Activated naive CD4-positive, alpha-beta T cell (primary cell): ENCODE measurements at regions not wholly inside any gene's neighbourhood (a gene's known extent, or its start where the extent isn't known, plus 50 kb on each side); places are given as distances from the start of the nearest gene placed in this dataset.

Source experiments
- DNase-seq, 4 experiments: peaks; one replicate each; lab custom pipeline; 2025; lab: John Stamatoyannopoulos, UW

- no peak for DNase-seq
These were observed 268.1 kb downstream of the DKK2 start for GRCh38 chr4:106767991-106768390.

- no peak for DNase-seq
These were observed 269.6 kb downstream of the DKK2 start for GRCh38 chr4:106766519-106766918.

DNA sequence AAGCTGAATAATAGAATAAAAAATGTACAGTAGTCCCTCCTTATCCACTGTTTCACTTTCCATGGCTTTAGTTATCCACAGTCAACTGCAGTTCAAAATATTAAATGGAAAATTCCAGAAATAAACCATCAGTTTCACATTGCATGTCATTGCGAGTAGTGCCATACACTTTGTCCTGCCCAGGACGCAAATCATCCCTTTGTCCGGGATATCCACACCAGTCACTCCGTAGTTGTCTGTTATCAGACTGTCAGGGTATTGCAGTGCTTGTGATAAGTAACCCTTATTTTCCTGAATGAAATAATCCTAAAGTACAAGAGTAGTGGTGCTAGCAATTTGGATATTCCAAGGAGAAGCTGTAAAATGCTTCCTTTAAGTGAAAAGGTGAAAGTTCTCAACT lies 271.3 kb downstream of the DKK2 start:
- DNase-seq = no peak

- no peak for DNase-seq
These were observed 273.3 kb downstream of the DKK2 start for GRCh38 chr4:106762666-106763443.

DNA sequence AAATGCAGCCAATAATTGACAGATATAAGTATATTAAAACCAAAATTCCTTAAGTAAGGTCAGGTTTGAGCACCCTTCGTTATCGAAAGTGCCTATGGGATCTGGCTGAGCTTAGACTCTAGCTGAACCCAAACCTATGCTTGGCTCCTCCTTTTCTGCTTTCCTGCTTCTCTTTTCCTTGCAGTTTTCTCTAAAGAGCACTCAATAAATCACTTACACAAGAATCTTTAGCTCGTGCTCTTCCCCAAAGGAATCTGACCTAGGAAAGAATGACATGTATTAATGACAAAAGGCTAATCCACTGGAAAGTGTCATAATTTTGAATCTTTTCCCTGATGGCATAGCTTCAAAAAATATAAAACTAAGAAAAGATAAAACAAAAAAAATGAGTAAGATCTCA lies 282.7 kb downstream of the DKK2 start:
- DNase-seq = no peak

GRCh38 chr4:106746451-106746850 lies 289.7 kb downstream of the DKK2 start:
- DNase-seq = no peak

DNA sequence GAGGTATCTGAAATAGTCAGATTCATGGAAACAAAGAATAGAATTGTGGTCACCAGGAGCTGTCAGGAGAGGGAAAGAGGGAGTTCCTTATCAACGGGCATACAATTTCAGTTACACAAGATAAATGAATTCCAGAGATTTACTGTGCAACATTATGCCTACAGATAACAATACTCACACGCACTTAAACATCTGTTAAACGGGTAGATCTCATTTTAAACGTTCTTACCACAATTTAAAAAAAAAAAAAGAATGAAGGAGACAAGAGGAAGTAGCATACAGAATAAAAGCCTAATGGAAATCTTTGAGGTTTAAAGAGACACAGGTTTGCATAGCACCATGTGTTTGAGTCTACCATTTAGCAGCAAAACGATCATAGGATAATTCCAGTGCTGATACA lies 298.0 kb downstream of the DKK2 start:
- no peak for DNase-seq

DNA sequence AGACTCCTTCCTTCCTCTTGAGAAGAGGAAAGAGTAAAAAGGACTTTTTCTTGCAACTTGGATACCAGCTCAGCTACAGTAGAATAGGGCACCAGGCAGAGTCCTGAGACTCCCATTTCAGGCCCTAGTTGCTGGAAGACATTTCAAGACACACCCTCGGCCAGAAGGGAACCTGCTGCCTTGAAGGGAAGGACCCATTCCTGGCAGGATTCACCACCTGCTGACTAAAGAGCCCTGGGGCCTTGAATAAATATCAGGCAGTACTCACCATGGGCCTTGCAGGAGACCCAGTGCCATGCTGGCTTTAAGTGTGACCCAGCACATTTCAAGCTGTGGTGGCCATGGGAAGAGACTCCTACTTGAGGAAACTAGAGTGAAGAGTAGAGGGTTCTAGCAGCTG lies 317.6 kb downstream of the DKK2 start:
- DNase-seq = no peak

DNA sequence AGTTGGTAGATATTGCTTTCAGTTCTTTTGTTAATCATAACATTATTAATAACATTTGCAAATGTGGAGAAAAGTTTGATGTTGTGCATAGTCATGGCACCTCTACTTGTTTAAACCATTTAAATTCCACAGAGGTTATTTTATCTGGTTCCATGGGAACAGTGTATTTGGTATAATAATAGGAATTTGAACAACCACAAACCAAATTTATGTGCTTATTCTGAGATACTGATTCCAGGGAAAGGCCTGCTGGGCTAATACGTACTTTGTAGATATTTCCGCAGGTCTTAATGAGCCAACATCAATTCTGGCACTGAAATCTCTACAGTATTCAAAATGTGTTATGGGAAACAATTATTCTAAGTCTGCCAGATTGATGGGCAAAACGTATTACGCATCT lies 319.0 kb downstream of the DKK2 start:
- DNase-seq = no peak

DNA sequence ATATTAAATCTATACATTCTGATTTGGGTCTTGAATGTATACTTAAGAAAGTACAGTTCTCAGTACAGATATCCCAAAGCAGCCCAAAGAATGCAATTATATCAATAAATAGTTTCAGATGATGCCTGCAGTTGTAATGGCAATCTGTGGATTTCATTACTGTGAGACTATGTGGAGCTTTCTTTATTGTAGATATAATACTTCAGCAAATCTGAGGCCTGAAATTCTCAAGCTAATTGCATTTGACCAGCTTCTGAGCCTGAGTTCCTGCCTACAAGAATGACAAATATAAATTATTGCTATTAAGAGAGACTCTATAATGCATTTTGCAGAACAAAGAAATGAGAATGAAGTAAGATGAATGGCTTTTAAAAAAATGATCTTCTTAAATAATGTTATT lies 320.3 kb downstream of the DKK2 start:
- DNase-seq = no peak

DNA sequence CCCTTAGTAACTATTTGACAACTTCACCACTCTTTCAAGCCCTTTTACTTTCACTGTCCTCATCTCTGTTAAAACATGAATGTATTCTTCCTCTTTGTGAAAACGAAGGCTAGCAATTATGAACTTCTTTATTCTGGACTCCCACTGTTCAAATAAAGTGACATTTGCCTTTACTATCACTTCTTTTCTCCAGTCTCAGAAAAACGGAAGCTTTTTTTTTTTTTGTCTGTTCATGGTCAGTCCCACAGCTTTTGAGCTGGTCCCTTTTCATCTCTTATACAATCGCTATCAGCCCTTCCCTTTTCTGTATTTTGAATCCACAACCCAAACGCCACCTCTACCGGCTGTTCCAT lies 327.7 kb downstream of the DKK2 start:
- no peak for DNase-seq

DNA sequence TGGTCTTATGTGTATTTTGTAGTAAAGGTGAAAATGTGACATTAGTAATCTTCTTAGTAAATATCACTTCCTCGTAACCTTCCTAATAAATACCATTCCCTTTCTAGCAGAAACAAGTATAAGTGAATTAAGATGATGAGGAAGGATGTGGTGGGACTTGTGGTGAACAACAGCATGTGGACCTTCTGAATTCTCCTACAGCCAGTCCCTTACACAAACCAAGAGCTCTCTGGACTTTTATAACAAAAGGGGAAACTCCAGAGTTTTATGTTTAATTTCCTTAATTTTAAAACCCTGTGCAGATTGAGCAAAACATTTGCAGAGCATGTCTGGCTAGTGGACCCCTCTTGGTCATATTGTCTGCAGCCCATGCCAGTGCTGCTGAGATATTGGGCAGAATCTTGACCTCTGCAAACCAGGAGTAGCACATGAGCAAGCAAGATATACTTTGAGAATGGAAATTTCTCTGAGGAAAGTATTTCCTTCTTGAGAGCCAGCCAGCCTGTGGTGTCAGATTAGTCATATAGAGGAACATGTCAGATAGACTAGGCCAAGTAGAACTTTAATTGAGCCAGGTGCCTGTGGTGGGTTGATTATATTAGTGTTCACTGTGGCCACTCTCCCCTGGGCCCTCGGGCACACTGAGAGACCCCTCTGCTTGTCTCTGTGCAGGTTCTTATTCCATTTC lies 328.2 kb downstream of the DKK2 start:
- no peak for DNase-seq

GRCh38 chr4:106704253-106704870 lies 331.8 kb downstream of the DKK2 start:
- DNase-seq = no peak

DNA sequence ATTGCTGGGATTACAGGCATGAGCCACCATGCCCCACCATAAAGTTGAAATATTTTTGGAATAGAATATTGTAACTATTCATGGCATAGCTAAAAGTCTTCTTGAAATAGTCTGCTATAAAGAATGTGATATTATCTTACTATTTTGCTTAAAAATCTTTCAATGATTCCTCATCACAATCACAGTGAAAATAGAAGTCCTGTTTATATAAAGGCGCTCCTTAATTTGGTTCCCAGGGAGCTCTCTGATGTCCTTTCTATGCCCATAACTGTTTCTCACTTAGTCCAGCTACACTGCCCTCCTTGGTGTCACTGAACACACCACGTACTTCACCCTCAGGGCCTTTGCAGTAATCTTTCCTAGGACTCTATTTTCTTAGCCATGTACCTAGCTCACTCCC lies 331.7 kb upstream of the GIMD1 start:
- no peak for DNase-seq

DNA sequence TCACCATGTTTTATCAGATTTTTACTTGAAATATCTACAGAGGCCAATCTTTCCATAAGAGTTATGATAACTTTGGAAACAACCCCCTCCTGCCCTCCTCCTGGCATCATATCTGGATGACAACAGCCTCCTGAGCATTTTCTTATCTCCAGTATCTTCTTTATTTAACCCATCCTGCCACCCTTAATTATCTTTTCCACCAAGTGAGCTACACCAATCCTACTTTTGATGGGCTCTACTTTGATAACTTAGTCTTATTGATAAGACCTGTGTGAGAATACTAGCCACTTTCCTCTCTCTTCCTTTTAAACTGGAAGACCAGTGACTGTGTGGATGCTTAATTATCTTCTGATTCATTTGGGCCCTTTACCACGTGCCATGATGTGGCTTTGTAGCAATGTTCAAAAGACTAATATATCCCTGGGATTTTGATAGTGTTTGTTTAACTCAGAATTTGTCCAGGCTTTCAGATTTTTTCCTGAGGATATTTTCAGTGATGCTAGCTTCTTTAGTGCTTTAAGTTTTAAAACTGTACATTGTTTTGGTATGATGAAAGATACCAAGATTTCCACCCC lies 330.1 kb upstream of the GIMD1 start:
- DNase-seq = no peak

GRCh38 chr4:106695501-106696262 lies 327.1 kb upstream of the GIMD1 start:
- no peak for DNase-seq

DNA sequence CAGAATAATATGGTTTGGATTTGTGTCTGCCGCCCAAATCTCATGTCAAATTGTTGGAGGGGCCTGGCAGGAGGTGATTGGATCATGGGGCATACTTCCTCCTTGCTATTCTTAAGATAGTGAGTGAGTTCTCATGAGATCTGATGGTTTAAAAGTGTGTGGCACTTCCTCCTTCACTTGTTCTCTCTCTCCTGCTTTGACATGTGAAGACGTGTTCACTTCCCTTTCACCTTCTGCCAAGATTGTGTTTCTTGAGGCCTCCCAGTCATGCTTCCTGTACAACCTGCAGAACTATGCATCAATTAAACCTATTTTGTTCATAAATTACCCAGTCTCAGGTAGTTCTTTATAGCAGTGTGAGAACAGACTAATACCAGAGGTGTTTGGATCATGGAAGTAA lies 325.7 kb upstream of the GIMD1 start:
- DNase-seq = no peak

GRCh38 chr4:106691749-106692148 lies 323.2 kb upstream of the GIMD1 start:
- no peak for DNase-seq

DNA sequence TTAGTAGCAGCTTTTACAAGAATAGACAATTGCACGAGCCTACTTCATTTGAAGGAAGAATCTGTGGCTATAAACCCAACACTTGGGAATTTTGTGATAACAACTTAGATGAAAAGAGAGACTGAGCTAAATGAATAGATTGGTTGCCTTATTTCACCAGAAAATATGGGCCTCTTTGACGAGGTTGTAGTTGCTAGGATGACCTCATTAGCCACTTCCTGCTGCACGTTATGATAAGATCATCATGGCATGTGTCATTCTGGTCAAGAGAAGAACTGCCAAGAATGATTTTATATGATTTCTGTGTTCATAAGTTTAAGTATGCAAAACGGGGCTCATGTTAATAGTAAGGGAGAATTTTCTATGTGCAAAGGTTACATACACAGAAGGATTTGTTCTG lies 321.9 kb upstream of the GIMD1 start:
- no peak for DNase-seq

DNA sequence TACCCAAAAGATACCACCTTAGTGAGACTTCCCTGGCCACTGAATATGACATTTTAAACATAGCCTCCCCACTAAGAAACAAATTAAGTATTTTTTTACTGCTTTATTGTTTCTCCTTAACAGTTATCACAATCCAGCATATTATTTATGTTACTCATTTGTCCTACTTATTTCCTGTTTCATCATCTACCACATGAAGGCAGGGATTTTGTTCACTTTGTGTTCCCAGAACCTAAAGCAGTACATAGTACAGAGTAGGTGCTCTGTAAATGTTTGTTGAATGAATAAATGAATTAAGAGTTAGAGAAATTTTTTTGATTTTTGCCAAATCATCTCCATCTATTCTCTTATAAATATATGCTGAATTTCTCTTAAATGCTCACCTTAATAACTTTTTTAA lies 318.4 kb upstream of the GIMD1 start:
- DNase-seq = no peak

- DNase-seq = no peak
These were observed 312.9 kb upstream of the GIMD1 start for GRCh38 chr4:106681381-106681921.

GRCh38 chr4:106679063-106679462 lies 310.5 kb upstream of the GIMD1 start:
- DNase-seq = no peak
